ENCODE measurements at regions not wholly inside any gene's neighbourhood (a gene's known extent, or its start where the extent isn't known, plus 50 kb on each side); places are given as distances from the start of the nearest gene placed in this dataset.
"Not testable (repeated sequence)": the region's sequence is repeated elsewhere in the genome, so short reads cannot be mapped to it uniquely, and the experiment has no call there.

DNA sequence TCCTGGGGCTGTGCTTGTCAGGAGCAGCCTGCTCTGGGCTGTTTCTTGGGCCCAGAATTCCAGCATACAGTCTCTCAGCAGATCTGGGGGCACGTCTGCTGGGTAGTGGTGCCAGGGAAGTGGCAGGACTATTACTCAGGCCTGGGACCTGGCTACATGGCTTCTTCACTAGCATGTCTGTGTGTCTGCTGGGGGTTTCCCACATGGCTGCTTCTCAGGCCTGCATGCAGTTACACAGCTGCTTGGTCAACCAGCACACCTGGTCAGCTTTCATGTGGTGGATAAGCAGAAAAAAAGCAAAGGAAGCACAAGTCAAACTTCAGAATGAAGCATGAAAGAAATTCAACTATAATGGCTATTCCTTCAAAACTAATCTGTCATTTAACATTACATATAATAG, 316.2 kb upstream of the NOX3 start:
- no peak for DNase-seq (ENCODE audit: low read depth in 2 of 2)

DNA sequence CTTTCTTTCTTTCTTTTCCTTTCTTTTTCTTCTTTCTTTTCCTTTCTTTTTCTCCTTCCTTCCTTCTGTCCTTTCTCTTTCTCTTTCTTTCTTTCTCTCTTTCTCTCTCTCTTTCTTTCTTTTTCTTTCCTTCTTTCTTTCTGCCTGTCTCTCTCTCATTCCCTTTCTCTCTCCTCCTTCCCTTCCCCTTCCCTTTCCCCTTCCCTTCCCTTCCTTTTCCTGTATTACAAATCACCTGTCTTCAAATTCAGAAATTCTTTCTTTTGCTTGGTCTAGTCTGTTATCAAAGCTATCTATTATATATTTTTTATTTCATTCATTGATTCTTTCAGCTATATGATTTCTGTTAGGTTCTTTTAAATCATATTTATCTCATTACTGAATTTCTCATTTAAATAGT, 315.2 kb upstream of the NOX3 start:
- no peak for DNase-seq (ENCODE audit: low read depth in 2 of 2)

DNA sequence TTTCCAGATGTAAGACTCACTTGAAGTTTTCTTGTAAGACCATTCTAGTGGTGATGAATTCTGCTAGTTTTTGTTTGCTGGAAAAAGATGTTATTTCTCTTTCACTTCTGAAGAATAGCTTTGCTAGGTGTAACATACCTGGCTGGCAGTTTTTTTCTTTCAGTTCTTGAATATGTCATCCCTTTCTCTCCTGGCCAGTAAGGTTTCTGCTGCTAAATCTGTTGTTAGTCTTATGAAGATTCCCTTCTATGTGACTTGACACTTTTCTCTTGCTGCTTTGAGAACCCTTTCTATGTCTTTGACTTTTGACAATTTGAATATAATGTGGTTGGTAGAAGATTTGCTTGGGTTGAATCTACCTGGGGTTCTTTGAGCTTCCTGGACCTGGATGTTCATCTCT, 314.7 kb upstream of the NOX3 start:
- no peak for DNase-seq (ENCODE audit: low read depth in 2 of 2)

DNA sequence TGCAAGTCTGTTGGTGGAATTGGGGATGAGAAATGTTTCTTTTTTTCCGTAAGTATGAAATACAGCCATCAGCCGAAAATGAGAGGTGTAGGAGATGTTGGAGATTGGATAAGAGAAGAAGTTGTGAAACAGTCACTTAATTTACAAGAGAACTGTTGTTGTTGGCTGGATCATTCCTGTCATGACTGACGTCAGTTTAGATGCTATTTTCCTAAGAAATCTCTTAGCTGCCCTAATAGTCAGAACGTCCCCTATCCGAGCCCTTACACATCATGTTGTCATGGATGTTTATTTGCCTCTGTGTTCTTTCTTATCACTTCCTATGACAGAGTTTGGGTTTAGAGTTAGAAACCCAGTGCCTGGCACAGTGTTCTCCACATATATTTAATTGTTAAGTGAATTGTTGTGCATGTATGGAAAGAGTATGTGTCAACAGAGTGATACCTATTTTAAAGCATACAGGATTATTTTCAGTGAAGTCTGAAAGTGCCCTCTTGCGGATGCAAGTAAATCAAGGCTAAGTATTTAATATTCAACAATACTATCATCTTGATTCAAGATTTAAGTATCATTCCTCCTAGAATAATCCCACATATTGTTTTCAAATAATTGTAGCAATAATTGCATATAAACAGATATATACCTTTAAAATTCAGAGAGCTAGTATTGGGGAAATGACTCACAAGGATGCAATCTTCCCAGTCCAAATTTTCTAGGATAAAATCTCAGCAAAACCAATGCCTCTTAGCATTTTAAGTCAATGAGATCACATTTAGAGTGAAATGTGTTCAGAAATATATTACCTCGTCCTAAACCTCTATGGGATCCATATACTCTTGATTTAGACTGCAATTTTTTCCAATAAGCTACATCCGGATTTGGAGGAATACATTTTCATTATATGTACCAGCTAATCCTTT, 309.9 kb upstream of the NOX3 start:
- no peak for DNase-seq (ENCODE audit: low read depth in 2 of 2)

DNA sequence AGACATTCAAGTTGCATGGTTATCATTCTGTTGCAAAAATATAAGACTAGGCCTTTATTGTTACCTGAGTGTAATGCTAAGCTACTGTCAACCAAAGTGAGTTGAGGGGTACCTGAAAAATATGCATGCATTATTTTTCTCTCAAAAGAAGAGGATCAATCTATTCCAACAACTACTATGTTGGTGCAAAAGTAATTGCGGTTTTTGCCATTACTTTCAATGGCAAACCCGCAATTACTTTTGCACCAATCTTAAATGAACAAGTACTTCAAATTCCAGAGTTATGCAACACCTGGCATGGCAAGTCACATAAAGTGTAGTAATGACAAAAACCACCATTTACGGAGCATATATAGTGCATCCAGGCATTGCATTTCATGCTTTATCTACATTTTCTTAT, 307.0 kb upstream of the NOX3 start:
- DNase-seq (ENCODE audit: low read depth in 2 of 2): no peak

DNA sequence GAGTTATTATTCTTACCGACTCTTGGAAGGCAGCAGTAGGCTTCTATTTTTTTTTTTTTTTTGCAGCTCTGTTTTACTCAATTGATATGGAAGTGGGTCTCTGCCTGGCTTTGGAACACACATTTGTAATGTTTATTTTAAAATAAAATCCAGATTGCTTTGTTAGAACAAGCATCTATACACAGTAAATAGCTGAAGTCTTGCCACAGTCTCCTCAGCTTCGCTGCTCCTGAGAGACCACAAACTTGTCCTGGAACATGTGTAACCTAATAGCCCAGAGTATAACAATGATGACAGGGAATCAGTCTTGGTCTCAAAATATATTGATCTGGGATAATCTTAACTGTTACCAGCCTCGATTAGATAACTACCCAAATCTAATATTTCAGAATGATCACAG, 299.8 kb upstream of the NOX3 start:
- DNase-seq (ENCODE audit: low read depth in 2 of 2): no peak

DNA sequence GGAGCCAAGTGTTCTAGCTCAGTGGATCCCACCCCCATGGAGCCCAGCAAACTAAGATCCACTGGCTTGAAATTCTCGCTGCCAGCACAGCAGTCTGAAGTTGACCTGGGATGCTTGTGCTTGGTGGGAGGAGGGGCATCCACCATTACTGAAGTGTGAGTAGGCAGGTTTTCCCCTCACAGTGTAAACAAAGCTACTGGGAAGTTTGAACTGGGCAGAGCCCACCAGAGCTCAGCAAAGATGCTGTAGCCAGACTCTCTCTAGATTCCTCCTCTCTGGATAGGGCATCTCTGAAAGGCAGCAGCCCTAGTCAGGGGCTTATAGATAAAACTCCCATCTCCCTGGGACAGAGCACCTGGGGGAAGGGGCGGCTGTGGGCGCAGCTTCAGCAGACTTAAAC, 293.1 kb upstream of the NOX3 start:
- not testable (repeated sequence) for DNase-seq (ENCODE audit: low read depth in 2 of 2)

DNA sequence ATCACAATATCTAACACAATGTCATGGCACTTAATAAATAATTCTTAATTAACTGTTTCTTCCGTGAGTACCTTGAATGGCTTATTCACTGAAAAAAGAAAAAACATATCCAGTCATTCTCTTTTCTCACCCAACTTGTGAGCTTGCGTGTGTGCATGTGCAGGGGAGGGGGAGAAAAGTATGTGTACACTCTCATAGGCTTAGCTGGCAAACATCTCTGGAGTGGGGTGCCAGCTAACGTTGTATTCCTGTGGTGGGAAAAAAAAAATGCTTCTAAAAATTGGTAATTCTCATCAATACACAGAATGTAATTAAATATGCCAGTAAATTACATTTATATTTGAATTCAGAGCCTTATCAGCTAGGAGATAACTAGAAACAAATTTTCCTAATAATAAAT, 291.9 kb upstream of the NOX3 start:
- no peak for DNase-seq (ENCODE audit: low read depth in 2 of 2)

DNA sequence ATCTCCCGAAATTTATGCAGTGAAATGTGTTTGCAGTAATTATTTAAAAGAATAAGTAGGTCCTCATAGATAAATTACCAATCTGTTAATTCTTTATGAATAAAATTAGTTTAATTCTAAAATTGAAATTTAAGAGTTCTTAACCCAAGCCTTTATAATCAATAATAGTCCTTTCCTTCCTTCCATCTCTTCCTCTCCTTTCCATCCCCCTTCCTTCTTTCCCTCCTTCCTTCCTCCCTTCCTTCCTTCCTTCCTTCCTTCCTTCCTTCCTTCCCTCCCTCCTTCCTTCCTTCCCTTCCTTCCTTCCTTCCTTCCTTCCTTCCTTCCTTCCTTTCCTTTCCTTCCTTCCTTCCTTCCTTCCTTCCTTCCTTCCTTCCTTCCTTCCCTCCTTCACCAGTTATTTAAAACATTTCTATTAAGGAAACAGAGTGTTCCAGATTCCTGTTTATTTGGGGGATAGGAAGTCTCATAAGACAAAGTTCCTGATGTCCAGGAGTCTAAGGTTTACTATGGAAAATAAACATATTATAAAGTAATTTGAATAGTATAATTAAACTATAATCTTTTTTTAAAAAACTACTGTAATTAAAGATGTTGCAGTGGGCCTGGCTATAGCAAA, 285.3 kb upstream of the NOX3 start:
- no peak for DNase-seq (ENCODE audit: low read depth in 2 of 2)

DNA sequence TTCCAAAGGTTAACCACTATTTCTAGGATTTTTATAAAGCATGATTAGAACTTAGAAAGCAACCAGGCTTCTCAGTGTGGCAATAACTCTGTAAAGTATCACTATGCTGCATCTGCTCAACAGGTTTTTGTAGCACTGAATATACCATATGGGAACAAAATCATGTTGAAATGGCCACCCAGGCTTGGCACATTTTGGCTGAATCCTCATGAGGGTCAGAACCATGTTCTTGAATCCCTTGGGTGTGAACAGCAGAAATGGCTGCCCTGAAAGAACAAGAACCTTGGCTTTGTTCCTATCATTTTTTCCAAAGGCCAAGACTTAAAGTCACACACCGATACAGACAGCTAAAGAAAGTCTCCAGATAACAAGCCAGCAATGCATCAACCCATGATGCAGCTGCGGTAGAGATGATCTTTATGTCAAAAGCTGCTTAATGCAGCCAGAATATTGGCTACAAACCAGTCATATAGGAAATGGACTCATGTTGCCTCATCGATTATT, 283.0 kb upstream of the NOX3 start:
- DNase-seq (ENCODE audit: low read depth in 2 of 2): no peak

DNA sequence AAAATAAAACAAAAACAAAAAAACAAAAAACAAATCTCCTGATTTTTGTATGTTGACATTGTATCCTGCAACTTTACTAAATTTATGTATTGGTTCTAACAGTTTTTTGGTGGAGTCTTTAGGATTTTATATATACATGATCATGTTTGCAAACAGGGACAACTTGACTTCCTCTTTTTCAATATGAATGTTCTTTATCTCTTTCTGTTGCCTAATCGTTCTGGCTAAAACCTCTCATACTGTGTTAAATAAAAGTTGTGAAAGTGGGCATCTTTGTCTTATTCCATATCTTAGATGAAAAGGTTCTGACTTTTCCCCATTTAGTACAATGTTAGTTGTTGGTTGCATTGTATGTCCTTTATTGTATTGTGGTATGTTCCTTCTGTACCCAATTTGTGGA, 261.7 kb upstream of the NOX3 start:
- DNase-seq (ENCODE audit: low read depth in 2 of 2): no peak

DNA sequence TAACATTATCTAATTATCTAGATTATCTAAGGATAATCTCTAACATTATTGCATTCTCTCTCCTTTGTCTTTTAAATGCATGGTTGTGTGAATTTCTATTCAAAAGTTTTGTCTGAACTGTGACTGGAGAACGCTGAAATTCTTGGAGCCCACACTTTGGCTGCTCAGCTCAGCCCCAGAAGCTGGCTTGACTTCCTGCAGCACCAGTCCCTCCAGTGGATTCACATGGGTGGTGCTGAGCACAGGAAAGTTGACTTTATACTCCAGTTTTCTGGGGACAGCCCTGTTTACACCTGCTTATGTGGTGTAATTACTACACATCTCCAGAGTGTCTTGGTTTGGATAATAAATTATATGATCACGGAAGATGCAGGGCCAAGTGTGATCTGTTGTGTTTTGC, 255.1 kb upstream of the NOX3 start:
- DNase-seq (ENCODE audit: low read depth in 2 of 2): no peak

DNA sequence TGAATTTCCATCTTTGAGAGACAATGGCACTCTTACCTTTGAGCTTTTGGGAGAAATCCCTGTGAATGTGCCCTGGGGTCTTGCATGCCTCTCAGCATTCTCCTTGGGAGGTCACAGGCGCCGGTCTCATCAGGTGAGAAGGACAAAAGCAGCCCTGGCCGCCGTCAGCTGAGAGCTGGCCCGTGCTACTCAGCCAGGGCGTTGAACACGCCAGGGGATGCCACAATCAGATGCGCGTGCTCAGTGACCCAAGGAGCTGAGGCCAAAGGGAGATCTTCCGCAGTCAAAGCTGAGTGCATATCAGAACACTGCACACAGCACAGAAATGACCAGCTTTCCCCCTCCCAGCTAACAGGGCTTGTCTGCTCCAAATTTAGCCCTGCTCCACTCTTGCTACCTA, 253.6 kb upstream of the NOX3 start:
- no peak for DNase-seq (ENCODE audit: low read depth in 2 of 2)

DNA sequence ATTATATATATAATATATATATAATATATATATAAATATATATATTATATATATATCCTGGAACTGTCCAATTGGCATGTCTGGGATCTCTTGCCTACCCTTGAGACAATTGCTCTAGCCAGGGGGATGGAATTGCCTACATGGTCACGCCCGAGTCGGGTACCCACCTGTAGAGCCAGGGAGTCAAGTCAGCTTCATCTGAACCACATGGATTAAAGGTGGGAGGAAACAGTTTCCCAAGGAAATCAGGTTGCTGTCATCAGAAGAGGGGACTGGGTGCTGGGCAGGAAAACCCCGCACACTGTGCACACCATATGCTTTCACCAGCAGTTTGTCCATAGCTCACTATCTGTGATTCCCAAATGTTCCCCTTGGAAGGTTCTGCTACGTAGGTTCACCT, 252.5 kb upstream of the NOX3 start:
- DNase-seq (ENCODE audit: low read depth in 2 of 2): no peak

DNA sequence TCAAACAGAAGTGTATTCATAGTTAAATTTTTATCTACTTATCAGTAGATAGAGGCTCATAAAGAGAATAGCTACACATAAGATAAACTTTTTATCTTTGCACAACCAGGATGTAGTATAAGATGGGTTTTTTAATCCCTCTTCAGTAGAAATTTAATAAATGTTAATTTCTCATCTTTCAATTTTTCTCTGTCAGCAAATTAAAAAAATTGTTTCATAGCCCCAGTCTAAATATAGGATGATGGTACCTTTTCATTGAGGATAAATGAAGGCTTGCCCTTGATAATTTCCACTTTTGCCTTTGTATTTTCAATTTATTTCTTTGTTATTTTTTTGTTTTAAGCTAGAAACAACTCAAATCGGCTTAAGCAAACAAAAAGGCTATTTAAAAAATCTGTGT, 251.2 kb upstream of the NOX3 start:
- no peak for DNase-seq (ENCODE audit: low read depth in 2 of 2)

DNA sequence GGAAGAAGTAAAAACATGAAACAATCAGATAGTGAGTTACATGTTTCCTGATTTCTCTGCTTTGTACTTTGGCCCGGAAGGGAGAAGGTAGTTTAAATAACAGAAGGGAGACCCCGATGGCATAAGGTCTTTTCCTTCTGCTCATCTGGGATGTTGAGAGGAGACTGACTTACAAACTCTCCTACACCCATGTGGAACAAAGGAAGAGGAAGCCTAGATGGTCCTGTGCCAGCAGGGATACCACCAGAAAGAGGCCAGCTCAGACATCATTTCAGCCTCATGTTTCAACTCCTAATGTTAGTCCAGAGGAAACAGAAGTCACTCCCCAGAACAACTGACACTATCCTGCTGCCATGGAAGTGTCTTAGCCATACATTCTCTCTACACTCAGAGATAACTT, 250.7 kb upstream of the NOX3 start:
- DNase-seq (ENCODE audit: low read depth in 2 of 2): no peak

DNA sequence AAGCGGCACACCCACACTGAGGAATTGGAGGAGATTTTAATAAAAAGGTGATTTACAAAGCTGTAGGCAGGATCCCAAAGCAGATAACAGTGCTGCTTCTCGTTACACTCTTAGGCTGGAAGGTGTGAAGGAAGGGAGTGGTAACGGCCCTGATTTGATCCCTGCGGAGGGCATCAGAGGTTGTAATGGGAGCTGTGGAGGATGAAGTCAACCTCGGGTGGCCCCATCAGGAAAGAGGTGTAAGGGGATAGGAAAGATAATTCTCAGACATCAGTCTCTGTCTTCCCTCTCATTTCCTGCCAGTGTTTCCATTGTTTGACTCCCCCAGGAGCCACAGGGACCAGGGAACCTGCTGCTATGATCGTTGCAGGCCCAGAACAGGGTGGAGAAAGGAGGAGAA, 245.7 kb upstream of the NOX3 start:
- DNase-seq (ENCODE audit: low read depth in 2 of 2): no peak

DNA sequence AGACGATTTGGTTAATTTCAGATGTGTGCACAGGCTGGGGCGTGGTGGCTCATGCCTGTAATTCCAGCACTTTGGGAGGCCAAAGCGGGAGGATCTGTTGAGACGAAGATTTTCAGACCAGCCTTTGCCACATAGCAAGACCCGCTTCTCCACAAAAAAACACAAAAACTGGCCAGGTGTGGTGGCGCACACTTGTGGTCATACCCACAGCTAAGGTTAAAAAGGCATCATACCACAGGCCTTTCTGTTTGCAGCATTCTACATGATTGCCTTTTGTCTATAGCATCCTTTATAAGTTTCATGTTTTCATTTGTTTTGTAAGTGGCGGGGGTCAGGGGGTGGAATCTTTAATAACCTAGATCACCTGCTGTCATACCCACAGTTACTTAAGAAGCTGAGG, 239.9 kb upstream of the NOX3 start:
- no peak for DNase-seq (ENCODE audit: low read depth in 2 of 2)

DNA sequence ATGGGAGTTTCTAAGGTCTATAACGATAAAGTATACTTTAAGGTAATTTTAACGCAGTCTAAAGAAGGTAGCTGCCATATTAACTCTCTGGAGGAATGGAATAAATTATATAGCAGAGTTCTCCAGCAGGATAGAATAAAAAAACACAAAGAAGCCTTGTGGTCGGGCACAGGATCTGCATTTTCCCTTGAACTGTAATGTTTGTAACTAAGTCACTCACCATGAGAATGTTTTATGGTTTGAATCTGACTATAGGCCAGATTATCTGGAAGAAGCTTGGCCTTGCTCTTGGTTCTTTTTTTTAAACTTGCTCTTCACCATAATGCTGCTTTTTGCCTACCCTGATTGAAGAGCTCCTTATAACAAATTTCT, 238.8 kb upstream of the NOX3 start:
- no peak for DNase-seq (ENCODE audit: low read depth in 2 of 2)

DNA sequence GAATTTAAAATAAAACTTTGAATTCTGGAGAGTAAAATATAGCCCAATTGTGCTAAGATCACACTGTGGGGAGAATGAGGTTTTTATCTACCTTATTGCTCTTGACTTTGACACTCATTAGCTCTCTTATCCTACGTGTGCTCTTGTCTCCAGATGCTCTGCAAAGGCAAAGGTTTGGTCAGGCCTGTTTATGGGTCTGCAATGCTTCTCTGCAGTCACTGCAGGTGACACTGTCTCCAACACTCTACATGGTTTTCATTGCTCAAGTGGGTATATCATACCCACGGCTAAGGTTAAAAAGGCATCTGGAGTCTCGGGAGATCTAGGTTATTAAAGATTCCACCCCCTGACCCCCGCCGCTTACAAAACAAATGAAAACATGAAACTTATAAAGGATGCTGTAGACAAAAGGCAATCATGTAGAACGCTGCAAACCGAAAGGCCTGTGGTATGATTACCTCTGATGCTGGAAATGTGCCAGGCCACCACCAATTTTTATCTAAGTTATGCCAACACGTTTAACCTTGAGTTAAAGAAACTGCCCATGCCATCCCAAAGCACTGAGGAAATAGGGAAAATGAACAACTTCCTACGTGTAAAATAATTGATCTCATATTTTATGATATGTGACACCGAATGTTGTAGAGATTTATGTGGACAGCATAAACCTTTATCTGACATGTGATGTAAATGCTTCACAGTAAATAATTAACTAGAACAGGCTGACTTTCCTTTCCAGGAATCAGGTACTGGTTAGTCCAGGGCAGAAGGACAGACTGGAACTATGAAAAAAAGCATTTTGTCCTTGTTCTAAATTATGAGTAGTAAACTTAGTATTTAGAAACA, 238.2 kb upstream of the NOX3 start:
- DNase-seq (ENCODE audit: low read depth in 2 of 2): no peak

DNA sequence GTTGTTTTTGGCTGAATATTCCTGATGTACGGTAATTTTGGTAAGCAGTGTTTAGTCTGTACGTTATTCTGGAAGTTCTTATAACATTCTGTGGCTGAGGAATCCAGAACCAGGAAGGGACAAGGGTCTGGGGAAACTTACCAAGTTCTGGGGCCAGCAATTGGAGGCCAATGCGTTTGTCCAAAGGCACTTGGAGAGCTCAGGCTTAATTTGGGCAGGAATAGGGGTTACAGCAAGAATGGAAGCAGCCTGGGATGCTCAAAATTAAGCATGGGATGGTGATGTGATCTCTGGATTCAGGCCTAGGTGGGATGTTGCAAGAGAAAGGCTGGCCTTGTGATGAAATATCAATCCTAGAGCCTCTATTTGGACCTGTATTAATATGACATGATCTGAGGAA, 235.2 kb upstream of the NOX3 start:
- DNase-seq (ENCODE audit: low read depth in 2 of 2): no peak

DNA sequence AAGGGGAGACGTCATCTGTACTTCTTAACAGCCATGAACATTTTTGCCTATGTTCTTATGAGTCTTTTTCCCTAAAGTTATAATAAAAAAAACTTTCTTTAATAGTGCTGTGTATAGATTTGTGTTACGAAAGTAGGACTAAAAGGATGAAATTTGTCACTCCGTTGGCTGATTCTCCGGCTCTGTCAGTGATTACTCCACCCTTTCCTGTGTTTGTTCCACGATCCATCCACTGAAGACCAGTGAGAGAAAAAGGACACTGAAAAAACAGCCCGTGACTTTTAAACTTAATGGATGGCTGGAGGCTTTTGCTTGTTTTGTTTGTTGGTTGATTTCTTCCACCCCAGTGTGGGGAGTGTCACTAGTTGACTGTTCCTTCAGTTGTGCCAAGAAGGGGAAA, 232.0 kb upstream of the NOX3 start:
- DNase-seq (ENCODE audit: low read depth in 2 of 2): no peak
